Stimulated activated CD8-positive, alpha-beta memory T cell treated with anti-CD3 and anti-CD28 coated beads, Interleukin-7, amount 100 ng/mL, for 4 hours (primary cell): ENCODE measurements at regions not wholly inside any gene's neighbourhood (a gene's known extent, or its start where the extent isn't known, plus 50 kb on each side); places are given as distances from the start of the nearest gene placed in this dataset.

Experiments
- DNase-seq, 2 donors: peaks; one replicate each; pipeline ENCODE4 v3.0.0-alpha.2; 2020; ENCODE audit warnings: low read depth in 2 of 2

DNA sequence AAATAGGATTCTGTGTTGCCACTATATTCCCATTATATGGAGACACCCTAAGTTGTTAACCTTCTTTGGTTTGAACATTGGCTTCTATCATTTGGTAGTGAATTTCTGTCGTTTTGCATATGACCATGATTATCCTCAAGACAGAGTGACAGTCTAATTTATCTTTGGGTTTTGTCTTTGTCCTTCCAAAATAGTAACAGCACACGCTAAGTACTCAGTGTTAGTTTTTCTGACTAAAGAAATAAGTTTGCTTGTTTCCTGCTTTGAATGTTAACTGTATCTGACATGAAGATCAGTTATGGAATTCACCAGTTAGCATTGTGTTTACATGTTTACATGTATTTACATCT, 352.5 kb upstream of the GRM7 start:
- DNase-seq = no peak

GRCh38 chr3:6509576-6509975, 351.3 kb upstream of the GRM7 start:
- no peak for DNase-seq

GRCh38 chr3:6510713-6511112, 350.2 kb upstream of the GRM7 start:
- DNase-seq = no peak

GRCh38 chr3:6512172-6512800, 348.6 kb upstream of the GRM7 start:
- DNase-seq = no peak

GRCh38 chr3:6516143-6516542, 344.8 kb upstream of the GRM7 start:
- no peak for DNase-seq

DNA sequence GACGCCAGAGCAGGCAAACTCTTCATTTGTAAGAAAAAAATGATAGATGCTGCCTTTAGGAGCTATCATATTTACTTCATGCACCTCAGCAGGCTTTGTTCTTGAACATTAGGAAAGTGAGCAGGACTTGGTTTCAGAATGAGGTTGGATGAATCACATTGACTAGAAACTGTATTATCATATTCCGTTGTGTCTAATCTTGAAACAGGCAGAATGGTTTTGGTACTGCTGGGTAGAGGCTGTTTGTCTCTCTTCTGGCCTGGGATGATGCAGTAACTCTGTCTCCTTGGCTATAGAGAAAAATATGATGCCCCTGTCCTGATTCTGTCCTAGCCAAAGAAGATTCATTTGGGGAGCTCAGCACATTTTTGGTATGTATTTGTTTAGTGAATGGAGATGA, 344.2 kb upstream of the GRM7 start:
- DNase-seq = no peak

DNA sequence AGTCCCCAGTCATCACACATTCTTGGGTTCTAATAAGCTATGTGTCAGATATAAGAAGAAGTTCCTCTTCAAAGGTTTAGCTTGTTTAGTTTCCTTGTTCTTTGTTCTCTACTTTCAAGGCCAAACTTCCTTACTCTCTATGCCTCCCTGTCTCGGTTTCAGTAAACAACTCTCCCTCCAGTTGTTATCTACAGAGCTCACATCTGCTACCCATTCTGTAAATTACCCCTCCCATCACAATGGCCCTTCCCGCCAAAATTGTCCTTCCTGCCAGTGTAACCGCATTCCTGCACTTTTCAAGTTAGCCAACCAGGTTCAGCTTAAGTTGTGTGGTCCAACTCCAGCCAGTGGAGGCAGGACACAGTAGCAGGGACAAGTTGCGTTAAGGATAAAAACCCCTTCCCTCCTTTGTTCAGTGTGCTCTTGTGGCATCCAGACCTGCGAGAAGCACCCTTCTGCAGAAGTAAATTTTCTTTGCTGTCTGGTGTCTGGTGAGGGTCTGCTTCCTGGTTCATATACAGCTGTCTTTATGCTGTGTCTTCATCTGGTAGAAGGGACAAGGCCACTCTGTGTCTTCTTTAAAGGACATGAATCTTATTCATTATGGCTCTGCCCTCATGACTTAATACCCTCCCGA, 342.1 kb upstream of the GRM7 start:
- no peak for DNase-seq

GRCh38 chr3:6521369-6522113, 339.4 kb upstream of the GRM7 start:
- DNase-seq = no peak

- no peak for DNase-seq
These were observed 338.7 kb upstream of the GRM7 start for GRCh38 chr3:6522191-6522590.

DNA sequence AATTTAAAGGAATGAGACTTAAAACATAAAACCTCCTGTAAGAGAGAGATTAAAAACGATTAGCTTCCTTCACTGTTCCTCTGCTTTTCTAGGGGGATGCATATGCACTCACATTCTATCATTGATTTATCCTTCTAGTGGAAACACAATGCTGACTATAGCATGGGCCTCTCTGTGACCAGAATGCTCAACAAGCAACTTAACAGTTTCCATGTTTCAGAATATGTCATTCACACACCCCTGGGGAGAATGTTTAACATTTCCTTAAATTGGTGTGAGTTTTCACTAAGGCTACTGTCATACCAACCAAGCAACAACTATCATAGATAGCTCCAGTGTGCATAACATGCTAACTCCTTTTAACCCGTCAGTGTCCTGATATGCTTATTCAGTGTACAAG, 337.9 kb upstream of the GRM7 start:
- no peak for DNase-seq

DNA sequence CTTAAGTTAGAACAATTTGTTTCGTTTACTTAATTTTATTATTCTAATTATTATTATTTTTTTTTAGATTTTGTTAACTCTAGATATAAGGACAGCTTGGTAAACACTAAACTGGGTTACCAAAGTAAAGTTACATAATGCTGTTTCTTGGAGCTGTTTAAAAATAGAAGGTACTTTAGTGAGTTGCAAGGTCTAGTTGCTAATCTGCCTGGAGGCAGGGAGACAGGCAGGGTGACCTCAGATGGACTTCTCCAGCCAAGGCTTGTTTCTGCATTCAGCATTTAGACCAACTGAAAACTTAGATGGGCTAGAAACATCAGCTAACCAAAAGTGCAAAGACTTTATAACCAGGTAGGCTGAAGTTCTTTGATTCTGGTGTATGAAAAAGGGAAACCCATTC, 336.4 kb upstream of the GRM7 start:
- DNase-seq = no peak

GRCh38 chr3:6526321-6526720, 334.6 kb upstream of the GRM7 start:
- no peak for DNase-seq

GRCh38 chr3:6526861-6527260, 334.1 kb upstream of the GRM7 start:
- DNase-seq = no peak

DNA sequence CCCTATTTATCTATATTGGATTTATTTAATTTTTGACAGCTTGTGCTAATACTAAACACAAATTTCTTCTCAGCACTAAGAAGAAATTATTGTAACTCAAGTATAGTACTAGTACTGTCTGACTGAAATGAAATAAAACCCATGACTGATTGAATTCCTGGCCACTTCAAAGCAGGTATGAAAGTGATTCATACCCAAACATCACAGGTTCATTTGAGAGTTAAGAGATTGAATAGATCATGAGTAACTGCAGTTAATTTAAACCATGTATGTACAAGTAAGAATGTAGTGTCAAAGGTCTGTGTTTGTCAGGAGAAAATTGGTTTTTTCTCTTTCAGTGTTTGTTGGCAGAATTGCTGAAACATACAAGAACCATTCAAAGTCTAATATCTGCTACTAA, 332.0 kb upstream of the GRM7 start:
- DNase-seq = no peak

GRCh38 chr3:6531153-6531552, 329.8 kb upstream of the GRM7 start:
- DNase-seq = no peak

GRCh38 chr3:6532101-6532500, 328.8 kb upstream of the GRM7 start:
- no peak for DNase-seq

- no peak for DNase-seq
These were observed 319.9 kb upstream of the GRM7 start for GRCh38 chr3:6540981-6541380.

DNA sequence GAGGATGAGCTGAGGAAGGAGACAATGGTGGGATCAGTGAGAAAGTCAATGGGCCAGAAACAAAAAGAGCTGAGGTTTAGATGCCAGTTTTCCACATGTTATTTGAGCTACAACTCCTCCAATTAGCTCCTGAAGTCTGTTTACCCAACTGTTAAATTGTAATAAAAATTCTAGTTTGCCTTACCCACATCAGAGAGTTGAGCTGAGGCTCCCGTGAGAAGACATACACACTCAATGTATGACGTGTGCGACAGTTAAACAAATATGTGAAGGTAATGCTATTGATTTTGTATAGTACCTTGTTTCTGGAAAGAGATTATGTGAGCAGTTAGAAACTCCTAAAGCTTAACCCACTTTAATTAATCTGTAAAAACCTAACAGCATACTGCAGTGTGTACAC, 318.1 kb upstream of the GRM7 start:
- no peak for DNase-seq

DNA sequence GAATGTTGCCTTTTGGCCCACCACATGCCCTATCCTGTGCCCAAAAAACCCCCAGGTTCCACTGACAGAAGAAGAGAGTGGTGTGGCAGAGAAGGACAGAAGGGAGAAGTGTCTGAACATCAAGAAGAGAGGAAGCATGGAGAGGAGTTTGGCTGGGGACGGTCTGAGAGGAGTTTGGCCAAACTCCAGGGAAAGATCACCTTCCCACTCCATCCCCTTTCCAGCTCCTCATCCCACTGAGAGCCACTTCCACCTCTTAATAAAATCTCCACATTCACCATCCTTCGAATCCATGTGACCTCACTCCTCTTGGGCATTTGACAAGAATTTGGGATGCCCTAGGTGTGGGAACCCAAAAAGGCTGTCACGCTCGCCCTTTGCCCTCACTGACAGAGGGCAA, 311.6 kb upstream of the GRM7 start:
- DNase-seq = no peak

DNA sequence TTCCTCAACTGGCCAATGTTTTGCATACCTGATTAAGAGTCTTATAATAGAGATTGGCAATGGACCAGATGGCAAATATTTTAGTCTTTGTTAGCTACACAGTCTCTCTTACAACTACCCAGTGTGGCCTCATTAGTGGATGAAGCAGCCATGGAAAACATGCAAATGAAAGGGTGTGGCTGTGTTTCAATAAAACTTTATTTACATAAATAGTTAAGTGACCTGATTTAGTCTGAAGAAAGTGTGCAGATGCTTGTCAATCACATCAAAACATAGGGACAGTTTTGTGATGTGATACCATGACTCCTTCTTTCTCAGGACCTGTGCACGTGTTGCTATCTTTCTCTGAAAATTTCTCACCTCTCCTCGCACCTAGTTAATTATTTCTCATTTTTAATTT, 309.8 kb upstream of the GRM7 start:
- no peak for DNase-seq

- no peak for DNase-seq
These were observed 300.7 kb upstream of the GRM7 start for GRCh38 chr3:6560259-6560658.

GRCh38 chr3:6567241-6567640, 293.7 kb upstream of the GRM7 start:
- DNase-seq = no peak

GRCh38 chr3:6568999-6569493, 291.9 kb upstream of the GRM7 start:
- DNase-seq = no peak
